Bronchial epithelial cell (primary cell): ENCODE measurements at regions not wholly inside any gene's neighbourhood (a gene's known extent, or its start where the extent isn't known, plus 50 kb on each side); places are given as distances from the start of the nearest gene placed in this dataset.

Experiments
- DNase-seq: peaks from one replicate; pipeline ENCODE4 v3.0.0-alpha.2; 2010; ENCODE audit warnings: low read depth
- FAIRE-seq: peaks from 2 replicates; lab custom pipeline; 2011; peaks lifted over from hg19 to GRCh38; lab: Jason Lieb, UNC
- H3K27me3 ChIP-seq: 2 replicates; pipeline ENCODE4 v1.5.1; 2011; ENCODE audit warnings: low read length; ENCODE audit not compliant: control insufficient read depth, insufficient read depth
- H3K36me3 ChIP-seq: 2 replicates; pipeline ENCODE4 v1.5.1; 2011; ENCODE audit warnings: low read length; ENCODE audit not compliant: control insufficient read depth, insufficient read depth
- H3K4me3 ChIP-seq: 2 replicates; pipeline ENCODE4 v1.5.1; 2011; ENCODE audit warnings: mild to moderate bottlenecking, low read depth, low read length, control low read depth
- CTCF ChIP-seq: IDR thresholded peaks from 2 replicates; pipeline ENCODE4 v1.5.1; 2011; ENCODE audit warnings: mild to moderate bottlenecking, moderate library complexity, low read length, control low read depth, inconsistent platforms; ENCODE audit not compliant: insufficient read depth, severe bottlenecking

- TF ChIP-seq CTCF = no peak
- Histone ChIP-seq H3K27me3 (no peaks in the 10 kb centered on the region), H3K4me3 (no peak overlapping the region), H3K36me3 (no peaks in the 10 kb centered on the region)
- FAIRE-seq (no peak), DNase-seq (no peak)
Measured at GRCh38 chr2:12043131-12043530, 296.7 kb downstream of the LPIN1 start.

GRCh38 chr2:12044857-12045256 is 298.4 kb downstream of the LPIN1 start:
- DNase-seq (no peak), FAIRE-seq (no peak)
- no peak for TF ChIP-seq CTCF
- Histone ChIP-seq H3K27me3 (peaks cover 1% of the 10 kb centered on the region), H3K4me3 (no peak overlapping the region), H3K36me3 (no peaks in the 10 kb centered on the region)

- H3K27me3 ChIP-seq = peaks cover 1% of the 10 kb centered on the region
- no peak overlapping the region for H3K4me3 ChIP-seq
- DNase-seq (no peak), FAIRE-seq (no peak)
- no peaks in the 10 kb centered on the region for H3K36me3 ChIP-seq
- no peak for TF ChIP-seq CTCF
Measured at GRCh38 chr2:12045864-12046291, 299.4 kb downstream of the LPIN1 start.

- no peak for TF ChIP-seq CTCF
- Histone ChIP-seq H3K27me3 (peaks cover 1% of the 10 kb centered on the region), H3K36me3 (no peaks in the 10 kb centered on the region), H3K4me3 (no peak overlapping the region)
- FAIRE-seq = no peak
- DNase-seq = peak; percentile 52
Measured at GRCh38 chr2:12046641-12047040, 300.2 kb downstream of the LPIN1 start.

GRCh38 chr2:12047761-12048160 is 301.3 kb downstream of the LPIN1 start:
- no peak overlapping the region for H3K4me3 ChIP-seq
- no peak for FAIRE-seq
- no peak for TF ChIP-seq CTCF
- H3K27me3 ChIP-seq = peaks cover 1% of the 10 kb centered on the region
- DNase-seq = no peak
- H3K36me3 ChIP-seq = no peaks in the 10 kb centered on the region

GRCh38 chr2:12048550-12048949 is 302.1 kb downstream of the LPIN1 start:
- FAIRE-seq = no peak
- no peak for TF ChIP-seq CTCF
- Histone ChIP-seq H3K4me3 (no peak overlapping the region), H3K36me3 (no peaks in the 10 kb centered on the region), H3K27me3 (peaks cover 1% of the 10 kb centered on the region)
- DNase-seq = no peak
